RPMI8226 (cell line): ENCODE measurements at regions not wholly inside any gene's neighbourhood (a gene's known extent, or its start where the extent isn't known, plus 50 kb on each side); places are given as distances from the start of the nearest gene placed in this dataset.
"Not testable (repeated sequence)": the region's sequence is repeated elsewhere in the genome, so short reads cannot be mapped to it uniquely, and the experiment has no call there.

Experiments used
- DNase-seq: peaks from one replicate; pipeline ENCODE4 v3.0.0-alpha.2; 2015

DNA sequence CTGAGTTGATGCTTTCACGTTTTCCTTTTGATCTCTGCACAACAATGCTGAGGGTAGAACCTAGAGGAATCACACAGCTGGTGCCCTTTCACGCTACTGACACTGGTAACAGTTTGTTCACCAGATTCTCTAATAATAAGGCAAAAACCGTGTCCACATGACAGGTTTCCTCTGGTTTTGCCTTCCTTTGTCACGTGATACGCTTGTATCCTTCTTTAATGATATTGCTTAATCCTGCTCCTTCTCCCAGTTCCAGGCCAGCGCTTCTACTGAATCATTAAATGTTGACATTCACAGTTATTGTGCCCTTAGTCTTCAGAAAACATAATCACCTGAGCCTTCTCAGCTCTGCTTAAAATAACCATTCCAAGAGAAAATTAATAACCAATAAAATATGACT, 978.2 kb upstream of the NCAM2 start:
- no peak for DNase-seq

DNA sequence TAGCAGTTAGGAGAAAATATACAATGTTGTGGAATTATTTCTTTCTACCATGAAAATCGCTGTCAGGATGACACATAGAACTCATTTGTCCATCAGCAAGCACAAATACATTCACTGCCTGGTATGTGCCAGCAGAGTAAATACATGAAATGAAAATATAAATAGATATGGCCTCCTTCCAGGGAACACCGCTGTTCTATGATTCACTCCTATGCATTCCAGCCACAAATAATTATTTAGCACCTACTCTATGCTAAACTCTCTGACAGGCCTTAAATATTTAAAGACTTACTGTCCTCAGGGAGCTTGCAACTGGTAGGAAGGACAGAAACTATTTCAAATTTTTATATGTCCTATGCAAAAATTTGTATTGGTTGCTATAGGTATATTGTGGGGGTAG, 975.0 kb upstream of the NCAM2 start:
- DNase-seq: no peak

DNA sequence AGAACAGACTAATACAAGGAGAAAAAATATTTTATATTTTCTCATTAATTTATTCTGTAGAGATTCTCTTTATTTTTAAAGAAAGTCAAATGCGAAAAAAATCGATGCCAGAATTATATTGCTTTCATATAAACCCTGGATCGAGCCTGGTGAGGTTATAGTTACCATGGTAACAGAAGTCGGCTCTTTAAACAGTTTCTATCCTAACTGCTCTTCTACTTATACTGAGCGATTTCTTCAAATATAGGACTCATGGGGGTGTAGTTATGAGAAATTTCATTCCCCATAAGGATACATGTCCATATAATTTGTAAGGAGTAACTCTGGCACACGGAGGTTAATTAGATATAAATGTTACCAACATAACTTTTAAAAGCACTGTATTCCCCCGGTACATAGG, 973.5 kb upstream of the NCAM2 start:
- DNase-seq: no peak

DNA sequence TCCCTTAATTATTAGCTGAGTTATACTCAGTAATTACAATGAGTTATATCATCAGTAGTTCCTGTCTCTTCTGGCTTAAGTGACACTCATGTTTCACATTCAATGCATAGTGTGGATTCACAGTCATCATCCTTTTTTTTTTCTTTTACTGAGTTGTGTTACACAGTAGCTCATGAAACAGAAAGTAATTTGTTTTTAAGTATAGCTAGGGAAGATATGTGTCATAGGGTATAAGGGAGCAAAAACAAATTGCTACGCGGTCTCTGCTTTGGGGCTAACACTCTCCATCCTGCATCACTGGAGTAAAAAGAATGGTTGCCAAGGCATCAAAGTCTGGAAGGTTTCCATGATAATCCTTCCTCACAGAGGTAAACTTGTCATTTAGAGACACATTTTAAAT, 971.7 kb upstream of the NCAM2 start:
- no peak for DNase-seq

DNA sequence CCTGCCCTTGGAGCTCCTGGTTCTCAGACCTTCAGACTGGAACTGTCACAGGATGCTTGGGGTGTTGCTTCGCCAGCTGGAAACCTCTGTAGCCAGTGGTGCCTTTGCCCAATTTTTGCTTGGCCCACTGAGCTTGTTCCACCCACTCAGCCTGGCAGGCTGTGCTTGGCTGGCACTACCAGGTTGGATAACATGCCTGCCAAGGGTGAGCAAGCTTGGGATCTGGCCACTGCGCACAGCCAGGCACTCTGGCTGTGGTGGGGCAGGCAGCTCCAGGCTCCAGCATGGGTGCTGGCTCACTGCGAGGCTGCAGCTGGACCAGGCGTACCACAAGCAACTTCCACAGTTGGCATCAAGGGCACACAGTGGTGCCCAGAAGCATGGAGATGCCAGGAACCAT, 967.8 kb upstream of the NCAM2 start:
- no peak for DNase-seq

DNA sequence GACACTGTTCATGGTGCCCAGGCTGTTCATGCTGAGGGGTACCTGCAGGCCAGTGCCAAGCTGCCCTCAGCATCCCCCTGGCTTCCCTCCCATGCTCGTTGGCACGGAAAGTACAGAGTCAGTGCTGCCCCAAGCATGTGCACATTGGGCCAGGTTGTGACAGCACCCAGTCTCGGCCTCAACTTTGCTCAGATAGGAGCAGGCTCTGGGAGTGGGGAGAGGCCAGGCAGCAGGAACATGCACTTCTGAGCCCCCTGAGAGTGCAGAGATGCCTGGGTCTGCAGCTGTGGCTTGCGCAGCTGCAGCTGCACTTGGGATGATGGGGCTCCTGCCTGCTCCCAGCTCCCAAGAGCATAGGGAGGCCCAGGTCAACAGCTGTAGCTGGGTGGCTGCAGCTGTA, 966.4 kb upstream of the NCAM2 start:
- no peak for DNase-seq

DNA sequence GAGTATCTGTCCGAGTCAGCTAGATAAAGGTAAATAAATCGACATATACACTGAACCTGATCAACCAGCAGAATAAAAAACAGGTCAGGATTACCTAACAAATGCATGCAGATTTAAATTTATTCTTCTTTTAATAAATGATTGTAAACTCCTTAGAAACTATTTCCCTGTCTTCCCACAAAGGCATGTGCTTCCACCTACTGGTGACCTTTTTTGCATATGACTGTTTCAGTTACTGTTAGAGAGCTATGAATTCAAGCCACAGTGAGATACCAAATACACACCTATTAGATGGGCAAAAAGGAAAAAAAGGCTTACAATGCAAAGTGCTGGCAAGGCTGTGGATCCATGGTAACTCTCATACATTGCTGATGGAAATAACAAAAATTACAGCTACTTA, 957.4 kb upstream of the NCAM2 start:
- no peak for DNase-seq

DNA sequence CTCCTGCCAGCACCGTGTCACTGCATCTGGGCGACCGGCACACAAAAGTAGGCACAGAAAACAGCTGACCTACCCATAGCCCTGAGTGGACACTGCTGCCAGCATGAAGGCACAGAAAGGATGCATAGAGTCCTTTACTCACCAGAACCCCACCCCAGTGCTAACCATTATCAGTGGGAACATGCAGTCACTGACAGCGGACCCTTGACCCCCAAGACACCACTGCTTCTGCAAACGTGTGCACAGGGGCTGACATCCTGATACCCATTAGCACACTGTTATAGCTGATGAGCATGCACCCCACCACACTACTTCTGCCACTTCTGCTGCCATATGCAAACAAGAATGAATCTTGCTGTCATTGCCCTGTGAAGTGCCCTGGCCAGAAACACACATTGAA, 953.0 kb upstream of the NCAM2 start:
- no peak for DNase-seq

DNA sequence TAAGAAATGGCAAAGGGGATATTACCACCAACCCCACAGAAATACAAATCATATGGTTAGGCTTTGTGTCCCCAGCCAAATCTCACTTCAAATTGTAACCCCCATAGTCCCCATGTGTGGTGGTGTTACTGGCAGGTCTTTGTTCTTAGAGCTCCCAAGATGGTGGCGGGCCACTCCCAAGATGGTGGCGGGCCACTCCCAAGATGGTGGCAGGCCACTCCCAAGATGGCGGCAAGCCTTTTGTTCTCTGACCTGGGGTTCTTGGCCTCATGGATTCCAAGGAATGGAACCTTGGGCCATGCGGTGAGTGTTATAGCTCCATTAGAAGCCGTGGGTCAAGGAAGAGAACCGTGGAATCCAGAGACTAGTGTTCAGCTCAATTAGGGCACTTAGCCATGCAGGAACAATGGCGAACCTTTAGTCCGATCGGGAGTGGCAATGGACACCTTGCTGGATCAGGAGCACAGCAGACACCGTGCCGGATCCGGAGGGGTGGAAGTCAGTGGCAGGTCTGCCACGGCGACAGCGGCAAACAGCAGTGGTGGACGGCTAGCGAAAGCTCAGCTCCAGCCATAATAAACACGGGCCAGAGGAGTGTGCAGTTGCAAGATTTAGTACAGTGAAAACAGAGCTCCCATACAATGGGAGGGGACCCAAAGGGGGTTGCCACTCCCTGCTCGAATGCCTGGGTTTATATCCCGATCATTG, 949.9 kb upstream of the NCAM2 start:
- not testable (repeated sequence) for DNase-seq

DNA sequence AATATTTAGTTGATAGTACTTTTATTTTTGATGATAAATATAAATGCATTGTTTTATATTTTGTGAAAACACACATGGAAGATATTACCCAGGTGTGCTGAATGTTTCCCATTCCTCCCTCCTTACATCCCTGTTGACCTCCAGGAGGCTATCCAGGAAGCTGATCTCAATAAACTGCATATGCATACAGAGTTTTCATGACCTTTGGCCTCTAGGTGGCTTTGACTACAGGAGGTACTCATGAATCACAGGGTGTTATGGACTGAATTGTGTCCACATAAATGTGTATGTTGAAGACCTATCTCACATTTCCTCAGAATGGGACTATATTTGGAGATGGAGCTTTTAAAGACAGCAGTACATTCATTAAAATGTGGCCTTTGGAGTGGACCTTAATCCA, 914.9 kb upstream of the NCAM2 start:
- DNase-seq: no peak

DNA sequence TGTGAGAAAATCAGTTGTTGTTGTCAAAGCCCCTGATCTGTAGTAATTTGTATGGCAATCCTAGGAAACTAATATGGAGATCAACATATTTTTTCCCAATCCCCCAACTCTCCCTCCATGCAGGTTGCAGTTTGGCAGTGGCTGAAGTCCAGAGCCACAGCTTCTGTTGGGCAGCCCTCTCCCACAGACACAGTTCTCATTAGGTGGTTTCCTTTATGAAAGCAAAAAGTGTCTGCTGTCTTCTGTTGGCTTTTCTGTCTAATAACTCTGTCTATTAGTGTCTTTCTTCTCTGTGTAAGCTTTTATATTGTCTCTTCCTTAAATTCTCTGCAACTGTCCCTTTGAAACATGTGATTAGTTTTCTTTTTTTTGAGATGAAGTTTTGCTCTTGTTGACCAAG, 914.3 kb upstream of the NCAM2 start:
- DNase-seq: no peak

DNA sequence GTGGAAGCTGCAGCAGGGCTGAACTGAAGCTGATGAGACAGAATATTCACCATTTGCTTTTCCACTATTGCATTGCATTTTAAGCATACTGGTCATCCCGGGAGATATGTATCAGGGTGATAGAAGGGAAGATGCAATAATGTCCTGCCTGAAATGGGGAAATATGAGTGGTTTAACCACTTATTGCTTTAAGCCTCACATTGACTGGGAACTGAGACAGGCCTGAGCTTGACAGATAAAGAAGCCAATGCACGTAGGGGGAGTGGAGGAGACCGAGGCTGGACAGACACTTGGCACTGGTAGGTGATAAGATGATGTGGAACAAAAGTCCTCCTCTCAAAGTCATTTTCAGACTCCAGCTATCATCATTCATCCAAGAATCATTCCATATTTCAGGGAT, 911.7 kb upstream of the NCAM2 start:
- DNase-seq: no peak

DNA sequence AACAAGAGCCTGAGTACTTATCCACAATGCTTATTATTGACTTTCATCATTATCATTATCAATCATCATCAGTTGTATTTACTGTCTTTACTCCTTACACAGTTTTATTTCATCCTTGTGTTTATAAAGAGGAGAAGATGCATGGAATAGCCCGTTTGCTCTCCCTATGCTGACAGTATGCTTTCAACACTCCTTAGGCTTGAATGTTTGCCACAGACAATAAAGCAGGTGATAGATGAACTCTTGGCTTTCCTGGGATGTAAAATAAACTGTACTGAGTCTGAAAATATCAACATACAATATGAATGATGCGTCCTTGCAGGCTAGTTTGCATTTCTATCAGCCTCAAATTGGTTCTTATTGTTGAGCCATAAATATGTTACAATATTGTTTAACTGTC, 891.8 kb upstream of the NCAM2 start:
- no peak for DNase-seq

DNA sequence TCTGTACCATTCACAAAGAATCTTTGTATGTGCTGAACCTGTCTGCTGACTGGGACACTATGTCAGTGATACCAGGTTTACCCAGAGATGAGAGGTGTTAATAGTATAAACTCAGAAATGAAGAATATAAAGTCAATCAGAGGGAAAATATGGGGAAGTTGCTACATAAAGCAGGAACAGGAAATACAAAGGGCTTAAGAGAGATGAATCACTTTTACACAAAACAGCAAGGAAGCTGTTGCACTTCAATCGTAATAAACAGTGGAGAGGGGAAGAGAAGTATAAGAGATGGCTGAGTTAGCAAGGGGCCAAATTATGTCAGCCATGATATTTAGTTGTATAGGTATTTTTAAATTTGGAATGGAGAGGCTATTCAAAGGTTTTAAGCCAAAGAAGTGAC, 890.2 kb upstream of the NCAM2 start:
- DNase-seq: no peak

DNA sequence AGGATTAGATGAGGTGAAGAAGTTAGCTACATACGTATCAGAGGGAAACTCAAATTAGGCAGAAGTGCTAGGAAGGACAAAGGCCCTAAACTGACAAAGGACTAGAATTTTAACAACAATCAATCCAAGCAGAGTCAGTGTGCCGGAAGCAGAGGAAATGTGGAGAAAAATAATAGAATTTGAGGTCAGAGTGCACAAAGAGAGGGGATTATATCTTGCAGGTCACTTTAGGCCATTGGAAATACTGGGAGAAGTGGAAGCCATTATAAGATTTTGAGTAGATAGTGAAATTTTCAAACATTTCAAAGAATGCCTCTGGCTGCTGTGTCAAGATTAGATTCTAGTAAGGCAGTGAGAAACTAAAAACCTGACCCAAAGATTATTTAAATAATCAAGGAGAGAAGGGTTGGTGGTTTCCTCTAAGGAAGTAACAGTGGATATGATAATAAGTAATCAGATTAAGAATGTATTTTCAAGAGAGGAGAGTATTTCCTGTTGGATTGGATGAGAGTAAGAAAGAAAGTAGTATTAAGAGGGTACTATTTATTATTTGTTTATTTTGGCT, 889.2 kb upstream of the NCAM2 start:
- no peak for DNase-seq

DNA sequence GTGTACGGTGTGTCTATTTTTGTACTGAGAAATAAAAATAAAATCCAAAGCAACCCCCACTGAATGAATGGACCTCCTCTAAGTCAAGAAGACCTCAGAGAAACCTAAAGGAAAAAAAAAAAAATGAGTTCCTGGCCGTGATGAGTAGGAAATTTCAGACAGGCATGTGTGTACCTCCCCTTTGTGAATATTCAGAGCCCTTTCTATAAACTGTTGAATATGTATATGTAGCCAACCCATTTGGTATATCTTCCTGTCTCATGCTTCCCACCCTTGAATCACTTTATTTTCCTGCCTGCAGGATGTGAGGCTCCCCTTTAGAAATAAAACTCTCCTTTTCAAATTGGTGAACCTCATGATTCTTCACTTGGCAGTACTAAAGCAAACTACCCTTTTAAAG, 887.8 kb upstream of the NCAM2 start:
- DNase-seq: no peak

DNA sequence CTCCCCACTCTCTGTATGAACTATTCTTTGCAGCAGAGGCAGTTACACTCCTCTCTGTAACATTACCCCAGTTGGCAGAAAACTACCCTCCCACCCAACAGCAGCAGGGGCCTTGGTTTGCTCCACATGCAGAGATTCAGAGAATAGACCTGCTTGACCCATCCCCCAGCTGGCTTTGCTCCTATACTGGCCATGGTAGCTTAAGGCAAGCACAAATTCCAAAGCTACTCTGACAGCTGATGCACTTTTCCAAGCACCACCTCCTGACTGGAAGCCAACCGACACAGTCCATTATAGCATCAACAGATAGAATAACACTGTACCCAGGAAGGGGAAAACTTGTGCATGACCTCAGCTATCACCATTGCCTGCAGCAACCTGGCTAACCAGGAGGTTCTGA, 846.5 kb upstream of the NCAM2 start:
- DNase-seq: no peak

DNA sequence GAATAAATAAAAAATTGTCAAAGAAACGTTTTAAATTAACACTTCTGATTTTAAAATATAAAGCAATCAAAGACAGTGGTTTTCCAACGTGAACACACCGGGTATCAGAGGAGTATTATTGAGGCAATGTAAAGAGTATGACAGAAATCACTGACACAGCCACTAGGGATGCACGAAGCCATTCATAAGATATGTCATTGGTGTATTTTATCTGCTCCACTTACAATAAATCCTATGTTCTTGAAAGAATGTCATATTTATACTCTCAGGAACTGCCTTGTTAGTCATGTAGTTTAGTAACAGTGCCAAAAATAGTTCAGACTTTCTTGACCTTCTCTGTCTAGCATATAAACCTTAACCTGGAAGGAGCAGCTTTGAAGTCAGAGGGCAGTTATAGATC, 835.0 kb upstream of the NCAM2 start:
- no peak for DNase-seq

DNA sequence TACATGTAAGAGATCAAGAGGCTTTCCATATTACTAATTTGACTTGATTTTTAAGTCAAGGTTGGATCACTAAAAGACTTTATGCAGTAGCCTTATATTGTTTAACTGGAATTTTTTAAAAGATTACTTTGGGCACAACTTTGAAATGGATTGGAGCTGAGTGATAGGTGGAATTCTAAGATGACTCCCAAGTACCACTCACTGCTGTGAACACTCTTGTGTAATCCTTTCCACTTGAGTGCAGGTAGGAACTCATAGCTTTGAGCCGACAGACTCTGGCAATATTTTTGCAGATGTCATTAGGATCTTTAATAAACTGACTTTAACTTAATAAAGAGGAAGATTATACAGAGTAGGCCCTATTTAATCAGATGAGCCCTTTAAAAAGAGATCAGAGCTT, 831.1 kb upstream of the NCAM2 start:
- no peak for DNase-seq

DNA sequence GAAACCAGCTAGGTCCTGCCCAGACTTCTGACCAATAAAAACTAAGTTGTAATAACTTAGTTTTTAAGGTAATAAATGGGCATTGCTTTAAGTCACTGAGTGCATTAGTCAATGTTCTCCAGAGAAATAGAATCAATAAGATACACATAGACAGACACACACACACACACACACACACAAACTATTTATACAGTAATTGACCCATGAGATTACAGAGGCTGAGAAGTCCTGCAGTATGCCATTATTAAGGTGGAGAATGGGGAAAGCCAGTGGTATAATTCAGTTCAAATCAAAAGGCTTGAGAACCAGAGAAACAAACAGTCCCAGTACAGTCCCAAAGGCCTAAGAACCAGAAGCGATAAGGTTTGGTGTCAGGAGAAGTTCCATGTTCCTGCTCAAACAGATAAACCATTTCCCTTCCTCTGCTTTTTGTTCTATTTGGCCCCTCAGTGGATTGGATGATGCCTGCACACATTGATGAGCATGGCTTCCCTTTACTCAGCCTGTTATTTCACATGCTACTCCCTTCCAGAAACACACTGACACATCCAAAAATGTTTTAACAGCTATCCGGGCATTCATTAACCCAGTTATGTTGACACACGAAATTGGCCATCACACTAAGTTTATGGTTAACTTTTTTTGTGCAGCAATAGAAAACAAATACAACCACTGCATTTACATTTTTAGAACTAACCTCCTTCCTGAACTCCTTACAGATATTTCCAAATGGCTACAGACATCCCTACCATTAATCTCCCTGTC, 828.2 kb upstream of the NCAM2 start:
- no peak for DNase-seq

DNA sequence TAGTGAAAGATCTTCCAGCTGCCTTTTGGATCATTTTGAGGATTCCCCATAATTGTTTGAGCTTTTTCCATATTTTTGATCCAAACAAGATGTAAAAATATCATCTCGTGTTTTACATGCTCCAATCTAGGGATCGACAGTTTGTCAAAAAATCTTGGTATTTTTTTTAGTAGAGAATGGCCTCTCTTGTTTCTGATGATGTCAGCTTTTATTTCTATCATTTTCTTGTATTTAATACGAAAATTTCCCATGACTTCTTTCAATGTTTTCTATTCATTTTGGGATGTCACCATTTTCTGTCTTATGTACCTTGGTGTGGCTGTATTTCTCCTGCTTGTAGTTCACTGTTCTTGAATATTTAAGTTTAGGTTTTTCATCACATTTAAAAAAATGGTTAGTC, 812.0 kb upstream of the NCAM2 start:
- no peak for DNase-seq

DNA sequence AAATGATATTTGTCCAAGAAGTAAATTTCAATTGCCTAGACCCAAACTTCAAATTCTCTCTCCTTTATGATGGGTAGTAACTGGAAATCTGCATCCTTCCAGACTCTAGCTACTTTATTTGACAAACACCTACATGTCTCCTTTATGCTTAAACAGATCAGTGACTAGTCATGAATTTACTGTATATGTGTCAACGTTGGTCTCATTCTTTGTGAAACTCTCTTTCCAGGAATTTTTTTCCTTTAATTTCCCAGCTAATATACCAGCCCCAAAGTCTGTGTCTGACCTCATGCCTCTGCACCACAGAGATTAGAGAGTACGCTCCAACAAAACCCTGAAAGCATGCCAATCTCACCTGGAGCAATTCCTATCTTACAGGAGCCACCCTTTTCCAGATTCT, 811.2 kb upstream of the NCAM2 start:
- DNase-seq: no peak

DNA sequence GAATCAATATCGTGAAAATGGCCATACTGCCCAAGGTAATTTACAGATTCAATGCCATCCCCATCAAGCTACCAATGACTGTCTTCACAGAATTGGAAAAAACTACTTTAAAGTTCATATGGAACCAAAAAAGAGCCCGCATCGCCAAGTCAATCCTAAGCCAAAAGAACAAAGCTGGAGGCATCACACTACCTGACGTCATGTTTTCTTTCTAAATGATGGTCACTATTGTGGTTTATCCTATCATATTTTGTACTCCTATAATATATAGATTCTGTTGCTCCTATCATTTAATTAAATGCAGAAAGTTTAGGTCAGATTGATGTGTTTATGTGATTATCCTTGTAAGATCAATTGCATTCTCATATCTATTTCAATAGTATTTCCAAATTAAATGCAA, 796.9 kb upstream of the NCAM2 start:
- not testable (repeated sequence) for DNase-seq

DNA sequence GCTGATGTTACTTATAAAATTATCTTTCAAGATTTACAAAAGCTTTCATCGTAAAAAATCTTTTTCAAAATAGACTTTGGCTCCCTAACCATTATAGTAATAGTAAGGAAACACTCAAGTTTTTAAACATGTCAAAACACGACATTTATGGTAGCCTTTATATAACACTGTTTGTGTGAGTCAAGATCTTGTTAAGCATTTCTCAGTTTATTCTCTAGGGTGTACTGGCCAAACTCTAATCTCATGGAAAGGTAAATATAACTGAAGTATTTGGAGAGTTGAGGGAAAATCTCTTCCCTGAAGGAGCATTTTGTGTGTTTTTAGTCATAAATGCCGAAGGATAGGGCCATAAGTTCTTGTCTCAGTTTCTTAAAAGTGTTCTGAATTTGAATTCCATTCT, 790.9 kb upstream of the NCAM2 start:
- DNase-seq: no peak

DNA sequence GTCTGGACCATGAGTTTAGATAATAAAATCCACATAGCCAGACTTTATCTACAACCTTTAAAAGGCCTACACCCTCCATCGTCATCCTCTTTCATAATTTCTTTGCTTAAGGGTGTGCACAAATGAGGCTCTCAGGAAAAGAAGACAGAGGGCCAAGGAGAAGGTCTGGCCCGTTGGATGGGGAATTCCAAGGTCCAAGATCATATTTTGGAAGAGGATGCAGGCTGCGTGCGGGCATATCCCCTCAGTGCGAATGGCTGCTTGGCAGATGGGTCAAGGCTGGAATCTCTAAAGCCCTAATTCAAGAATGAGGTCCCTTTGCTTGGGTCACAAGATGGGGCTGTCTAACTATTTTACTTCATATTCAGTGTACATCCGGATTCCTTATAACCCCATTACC, 782.2 kb upstream of the NCAM2 start:
- DNase-seq: no peak
